Activated CD8-positive, alpha-beta memory T cell treated with anti-CD3 and anti-CD28 coated beads, Interleukin-2, amount 10 ng/mL, durations not matched to agents 7 days and 5 days (primary cell): ENCODE measurements at regions not wholly inside any gene's neighbourhood (a gene's known extent, or its start where the extent isn't known, plus 50 kb on each side); places are given as distances from the start of the nearest gene placed in this dataset.
"Not testable (repeated sequence)": the region's sequence is repeated elsewhere in the genome, so short reads cannot be mapped to it uniquely, and the experiment has no call there.

Source experiments
- ATAC-seq: fragments of 150-1000 bp; cut with Tn5 transposase; one replicate; pipeline ENCODE4 v1.10.0; 2021; ENCODE audit warnings: moderate library complexity
- CTCF ChIA-PET: fragments of 350-600 bp; sonication (Branson Sonifier 250); formaldehyde crosslinking; loops from one replicate; lab custom pipeline; 2021; ENCODE audit warnings: antibody characterized with exemption; lab: Charles Lee
- DNase-seq: peaks from one replicate; pipeline ENCODE4 v3.0.0-alpha.2; 2020
- H3K27ac Mint-ChIP-seq: one replicate; pipeline ENCODE4 v1.8.0; 2021; ENCODE audit warnings: mild to moderate bottlenecking, mixed read lengths
- H3K27me3 Mint-ChIP-seq: one replicate; pipeline ENCODE4 v1.8.0; 2021; ENCODE audit warnings: mixed read lengths
- H3K36me3 Mint-ChIP-seq: one replicate; pipeline ENCODE4 v1.8.0; 2021; ENCODE audit warnings: mild to moderate bottlenecking, mixed read lengths
- H3K4me1 Mint-ChIP-seq: one replicate; pipeline ENCODE4 v1.8.0; 2021; ENCODE audit warnings: mixed read lengths
- H3K4me3 Mint-ChIP-seq: one replicate; pipeline ENCODE4 v1.8.0; 2021; ENCODE audit warnings: mild to moderate bottlenecking, moderate library complexity, mixed read lengths
- H3K9me3 Mint-ChIP-seq: one replicate; pipeline ENCODE4 v1.8.0; 2022; ENCODE audit warnings: low read depth, mixed read lengths

GRCh38 chr5:127133071-127133470, 59.8 kb upstream of the C5orf63 start:
- Mint-ChIP-seq H3K36me3 (no peaks in the 10 kb centered on the region), H3K9me3 (no peaks in the 10 kb centered on the region), H3K27me3 (peaks cover 5% of the 10 kb centered on the region), H3K4me1 (no peaks in the 10 kb centered on the region), H3K27ac (no peak overlapping the region), H3K4me3 (no peak overlapping the region)
- CTCF ChIA-PET, result no interaction called here
- no peak for DNase-seq
- no peak for ATAC-seq

- H3K27ac Mint-ChIP-seq, result no peak overlapping the region
- H3K4me1 Mint-ChIP-seq, result no peaks in the 10 kb centered on the region
- no peak for DNase-seq
- CTCF ChIA-PET, result no interaction called here
- no peak overlapping the region for H3K4me3 Mint-ChIP-seq
- no peak for ATAC-seq
- no peaks in the 10 kb centered on the region for H3K36me3 Mint-ChIP-seq
- peaks cover 18% of the 10 kb centered on the region for H3K27me3 Mint-ChIP-seq
- H3K9me3 Mint-ChIP-seq, result no peaks in the 10 kb centered on the region
These were observed 63.6 kb upstream of the C5orf63 start for GRCh38 chr5:127136908-127137307.

- ATAC-seq (no peak), DNase-seq (no peak)
- CTCF ChIA-PET, result no interaction called here
- H3K27ac Mint-ChIP-seq, result no peak overlapping the region
- H3K9me3 Mint-ChIP-seq, result no peaks in the 10 kb centered on the region
- H3K36me3 Mint-ChIP-seq, result no peaks in the 10 kb centered on the region
- no peak overlapping the region for H3K4me3 Mint-ChIP-seq
- H3K4me1 Mint-ChIP-seq, result no peaks in the 10 kb centered on the region
- peaks cover 13% of the 10 kb centered on the region for H3K27me3 Mint-ChIP-seq
These were observed 70.4 kb upstream of the C5orf63 start for GRCh38 chr5:127143722-127144121.

GRCh38 chr5:127153031-127153430, 79.7 kb upstream of the C5orf63 start:
- DNase-seq (no peak), ATAC-seq (no peak)
- H3K4me1 Mint-ChIP-seq, result no peaks in the 10 kb centered on the region
- CTCF ChIA-PET, result no interaction called here
- no peak overlapping the region for H3K27ac Mint-ChIP-seq
- no peaks in the 10 kb centered on the region for H3K9me3 Mint-ChIP-seq
- H3K36me3 Mint-ChIP-seq, result no peaks in the 10 kb centered on the region
- H3K27me3 Mint-ChIP-seq, result no peaks in the 10 kb centered on the region
- H3K4me3 Mint-ChIP-seq, result no peak overlapping the region

GRCh38 chr5:127153521-127153920, 80.2 kb upstream of the C5orf63 start:
- no peak overlapping the region for H3K4me3 Mint-ChIP-seq
- no peaks in the 10 kb centered on the region for H3K9me3 Mint-ChIP-seq
- H3K36me3 Mint-ChIP-seq, result no peaks in the 10 kb centered on the region
- H3K27ac Mint-ChIP-seq, result no peak overlapping the region
- H3K4me1 Mint-ChIP-seq, result no peaks in the 10 kb centered on the region
- ATAC-seq (no peak), DNase-seq (no peak)
- H3K27me3 Mint-ChIP-seq, result no peaks in the 10 kb centered on the region
- CTCF ChIA-PET, result no interaction called here

GRCh38 chr5:127163750-127164149, 90.4 kb upstream of the C5orf63 start:
- CTCF ChIA-PET, result no interaction called here
- H3K4me1 Mint-ChIP-seq, result no peaks in the 10 kb centered on the region
- H3K27ac Mint-ChIP-seq, result no peak overlapping the region
- no peaks in the 10 kb centered on the region for H3K9me3 Mint-ChIP-seq
- no peak overlapping the region for H3K4me3 Mint-ChIP-seq
- DNase-seq, result no peak
- H3K36me3 Mint-ChIP-seq, result no peaks in the 10 kb centered on the region
- no peak for ATAC-seq
- H3K27me3 Mint-ChIP-seq, result peaks cover 9% of the 10 kb centered on the region

- Mint-ChIP-seq H3K9me3 (no peaks in the 10 kb centered on the region), H3K27ac (no peak overlapping the region), H3K4me1 (no peaks in the 10 kb centered on the region), H3K27me3 (peaks cover 7% of the 10 kb centered on the region), H3K4me3 (no peak overlapping the region), H3K36me3 (no peaks in the 10 kb centered on the region)
- DNase-seq (no peak), ATAC-seq (no peak)
- CTCF ChIA-PET, result no interaction called here
These were observed 97.8 kb upstream of the C5orf63 start for GRCh38 chr5:127170918-127171600.

- no peaks in the 10 kb centered on the region for H3K4me1 Mint-ChIP-seq
- H3K27me3 Mint-ChIP-seq, result peaks cover 12% of the 10 kb centered on the region
- no peaks in the 10 kb centered on the region for H3K36me3 Mint-ChIP-seq
- no peak for ATAC-seq
- CTCF ChIA-PET, result no interaction called here
- H3K9me3 Mint-ChIP-seq, result no peaks in the 10 kb centered on the region
- no peak overlapping the region for H3K4me3 Mint-ChIP-seq
- DNase-seq, result no peak
- no peak overlapping the region for H3K27ac Mint-ChIP-seq
These were observed 103.5 kb upstream of the C5orf63 start for GRCh38 chr5:127176769-127177168.

GRCh38 chr5:127182631-127183030, 108.0 kb upstream of the MEGF10 start:
- H3K4me1 Mint-ChIP-seq, DNase-seq, CTCF ChIA-PET, ATAC-seq, H3K27ac Mint-ChIP-seq, H3K36me3 Mint-ChIP-seq, H3K9me3 Mint-ChIP-seq, H3K4me3 Mint-ChIP-seq: not testable (repeated sequence)
- H3K27me3 Mint-ChIP-seq, result peaks cover 16% of the 10 kb centered on the region

- Mint-ChIP-seq H3K4me1 (no peaks in the 10 kb centered on the region), H3K27ac (no peak overlapping the region), H3K27me3 (peaks cover 19% of the 10 kb centered on the region), H3K4me3 (no peak overlapping the region), H3K36me3 (no peaks in the 10 kb centered on the region), H3K9me3 (no peaks in the 10 kb centered on the region)
- ATAC-seq (no peak), DNase-seq (no peak)
- CTCF ChIA-PET, result no interaction called here
These were observed 107.3 kb upstream of the MEGF10 start for GRCh38 chr5:127183332-127183731.

- no peak for ATAC-seq
- H3K27me3 Mint-ChIP-seq, result peaks cover 16% of the 10 kb centered on the region
- CTCF ChIA-PET, result no interaction called here
These were observed 105.7 kb upstream of the MEGF10 start for GRCh38 chr5:127184851-127185250.

GRCh38 chr5:127186657-127187056, 103.9 kb upstream of the MEGF10 start:
- Mint-ChIP-seq H3K36me3 (no peaks in the 10 kb centered on the region), H3K4me1 (no peaks in the 10 kb centered on the region), H3K4me3 (no peak overlapping the region), H3K27me3 (peaks cover 13% of the 10 kb centered on the region), H3K27ac (no peak overlapping the region), H3K9me3 (no peaks in the 10 kb centered on the region)
- DNase-seq (no peak), ATAC-seq (no peak)
- CTCF ChIA-PET, result no interaction called here

More at GRCh38 chr5:127184851-127185250, 105.7 kb upstream of the MEGF10 start:
- no peak overlapping the region for H3K27ac Mint-ChIP-seq
- no peak for DNase-seq
- no peak overlapping the region for H3K4me3 Mint-ChIP-seq
- H3K4me1 Mint-ChIP-seq, result no peaks in the 10 kb centered on the region
- no peaks in the 10 kb centered on the region for H3K36me3 Mint-ChIP-seq
- no peaks in the 10 kb centered on the region for H3K9me3 Mint-ChIP-seq

- ATAC-seq, result no peak
- Mint-ChIP-seq H3K36me3 (no peaks in the 10 kb centered on the region), H3K27ac (no peak overlapping the region), H3K4me3 (no peak overlapping the region), H3K9me3 (no peaks in the 10 kb centered on the region), H3K4me1 (no peaks in the 10 kb centered on the region), H3K27me3 (peaks cover 11% of the 10 kb centered on the region)
- DNase-seq, result no peak
- CTCF ChIA-PET, result no interaction called here
These were observed 102.9 kb upstream of the MEGF10 start for GRCh38 chr5:127187706-127188105.

- H3K4me3 Mint-ChIP-seq, result no peak overlapping the region
- peaks cover 18% of the 10 kb centered on the region for H3K27me3 Mint-ChIP-seq
- H3K36me3 Mint-ChIP-seq, result no peaks in the 10 kb centered on the region
- DNase-seq (no peak), ATAC-seq (no peak)
- no peak overlapping the region for H3K27ac Mint-ChIP-seq
- CTCF ChIA-PET, result interaction anchor here (1.4 kb wide), 1 partner anchor 102 kb away, joined by 3 read pairs; no protein-coding TSS in a partner anchor
- H3K4me1 Mint-ChIP-seq, result no peaks in the 10 kb centered on the region
- H3K9me3 Mint-ChIP-seq, result no peaks in the 10 kb centered on the region
These were observed 98.4 kb upstream of the MEGF10 start for GRCh38 chr5:127192150-127192549.
